ENCODE measurements at regions not wholly inside any gene's neighbourhood (a gene's known extent, or its start where the extent isn't known, plus 50 kb on each side); places are given as distances from the start of the nearest gene placed in this dataset.

DNA sequence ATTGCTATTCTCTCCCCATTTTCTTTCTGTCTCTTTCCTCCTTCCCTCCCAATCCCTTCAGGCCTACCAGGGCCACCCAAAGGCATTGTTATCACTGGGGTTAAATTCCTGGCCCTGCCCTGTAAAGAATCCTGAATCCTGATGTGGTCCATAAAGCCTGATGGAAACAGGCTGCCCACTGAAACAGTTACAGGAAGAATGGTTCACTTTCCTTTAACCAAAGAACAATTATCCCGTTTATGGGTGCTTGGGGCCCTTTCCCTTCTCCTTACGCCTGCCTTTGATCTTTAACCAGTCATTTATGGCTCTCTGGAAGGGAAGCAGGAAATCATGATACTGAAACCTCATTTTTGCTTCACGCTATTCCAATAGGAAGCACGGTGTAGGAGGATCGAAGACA lies 273.1 kb upstream of the NEBL start:
- TF ChIP-seq ZNF274 (IDR thresholded peaks at IDR 0.05; ENCODE audit: low read depth, low read length), result no peak
- no peak for TF ChIP-seq SUZ12 (IDR thresholded peaks at IDR 0.05; ENCODE audit: extremely low read depth, insufficient read depth, insufficient read length)

All from NT2/D1 (cell line).